ENCODE measurements at regions not wholly inside any gene's neighbourhood (a gene's known extent, or its start where the extent isn't known, plus 50 kb on each side); places are given as distances from the start of the nearest gene placed in this dataset.
A peak's percentile ranks its signal among the peaks of the same experiment; 100 is the strongest.
"Not testable (repeated sequence)": the region's sequence is repeated elsewhere in the genome, so short reads cannot be mapped to it uniquely, and the experiment has no call there.

- H3K4me3 Mint-ChIP-seq, result no peak overlapping the region
- ChIA-PET POLR2A (interaction anchor here (1.6 kb wide), 1 partner anchor 10 kb away, joined by 3 read pairs; no protein-coding TSS in a partner anchor), CTCF (no interaction called here)
- H3K27ac Mint-ChIP-seq, result no peak overlapping the region
- H3K36me3 Mint-ChIP-seq, result no peaks in the 10 kb centered on the region
- H3K9me3 Mint-ChIP-seq, result peaks cover 13% of the 10 kb centered on the region
- peaks cover 3% of the 10 kb centered on the region for H3K4me1 Mint-ChIP-seq (ENCODE audit: low read depth)
- intact Hi-C loops (cut with micrococcal nuclease), result no loop called here
- DNase-seq, result no peak
- peaks cover 9% of the 10 kb centered on the region for H3K27me3 Mint-ChIP-seq
Measured at GRCh38 chr7:92963566-92963965, 127.2 kb upstream of the CDK6 start.

GRCh38 chr7:92961961-92962360, 125.6 kb upstream of the CDK6 start:
- H3K27ac Mint-ChIP-seq, result no peak overlapping the region
- CTCF ChIA-PET, result no interaction called here
- peaks cover 13% of the 10 kb centered on the region for H3K27me3 Mint-ChIP-seq
- H3K4me3 Mint-ChIP-seq, result no peak overlapping the region
- no peak for DNase-seq
- intact Hi-C loops (cut with micrococcal nuclease), result no loop called here
- H3K9me3 Mint-ChIP-seq, result peaks cover 17% of the 10 kb centered on the region
- H3K36me3 Mint-ChIP-seq, result peaks cover 3% of the 10 kb centered on the region
- H3K4me1 Mint-ChIP-seq (ENCODE audit: low read depth), result peaks cover 13% of the 10 kb centered on the region
- POLR2A ChIA-PET, result no interaction called here

GRCh38 chr7:92956575-92956974, 120.2 kb upstream of the CDK6 start:
- Mint-ChIP-seq H3K36me3 (peaks cover 11% of the 10 kb centered on the region), H3K27me3 (peaks cover 13% of the 10 kb centered on the region), H3K4me1 (ENCODE audit: low read depth) (peaks cover 35% of the 10 kb centered on the region), H3K27ac (peak overlapping the region; percentile 38), H3K4me3 (no peak overlapping the region), H3K9me3 (peaks cover 26% of the 10 kb centered on the region)
- intact Hi-C loops (cut with micrococcal nuclease), result loop anchor here (2.0 to 5.0 kb wide), 2 partner anchors 80 to 161 kb away; partner anchors contain the start of gene SAMD9
- DNase-seq, result no peak
- ChIA-PET CTCF (no interaction called here), POLR2A (no interaction called here)

GRCh38 chr7:92955081-92955480, 118.7 kb upstream of the CDK6 start:
- intact Hi-C loops (cut with micrococcal nuclease), result loop anchor here (2.0 to 5.0 kb wide), 2 partner anchors 14 to 162 kb away; partner anchors contain the start of gene SAMD9
- H3K4me1 Mint-ChIP-seq (ENCODE audit: low read depth), result peaks cover 35% of the 10 kb centered on the region
- H3K27me3 Mint-ChIP-seq, result peaks cover 8% of the 10 kb centered on the region
- POLR2A ChIA-PET, result interaction anchor here (0.7 to 1.0 kb wide), 2 partner anchors 12 to 142 kb away, joined by 3 read pairs; no protein-coding TSS in a partner anchor
- H3K36me3 Mint-ChIP-seq, result peaks cover 11% of the 10 kb centered on the region
- peak; percentile 60 for DNase-seq
- H3K27ac Mint-ChIP-seq, result peak overlapping the region; percentile 76
- no peak overlapping the region for H3K4me3 Mint-ChIP-seq
- CTCF ChIA-PET, result interaction anchor here (1.7 kb wide), 1 partner anchor 50 kb away, joined by 12 read pairs; no protein-coding TSS in a partner anchor
- peaks cover 21% of the 10 kb centered on the region for H3K9me3 Mint-ChIP-seq

GRCh38 chr7:92953657-92954056, 117.3 kb upstream of the CDK6 start:
- ChIA-PET POLR2A (interaction anchor here (0.6 to 1.5 kb wide), 3 partner anchors 10 to 358 kb away, joined by 3 to 4 read pairs (median 4); no protein-coding TSS in a partner anchor), CTCF (interaction anchor here (0.6 to 1.7 kb wide), 2 partner anchors 49 to 778 kb away, joined by 4 to 12 read pairs; no protein-coding TSS in a partner anchor)
- Mint-ChIP-seq H3K4me3 (no peak overlapping the region), H3K27ac (peak overlapping the region; percentile 60), H3K27me3 (peaks cover 4% of the 10 kb centered on the region), H3K4me1 (ENCODE audit: low read depth) (peaks cover 35% of the 10 kb centered on the region), H3K36me3 (peaks cover 11% of the 10 kb centered on the region), H3K9me3 (peaks cover 14% of the 10 kb centered on the region)
- DNase-seq, result peak; percentile 31
- intact Hi-C loops (cut with micrococcal nuclease), result loop anchor here (1.0 to 5.0 kb wide), 4 partner anchors 15 to 321 kb away; no protein-coding TSS in a partner anchor

- no peak overlapping the region for H3K27ac Mint-ChIP-seq
- H3K4me3 Mint-ChIP-seq, result no peak overlapping the region
- ChIA-PET POLR2A (no interaction called here), CTCF (no interaction called here)
- no peaks in the 10 kb centered on the region for H3K36me3 Mint-ChIP-seq
- H3K4me1 Mint-ChIP-seq (ENCODE audit: low read depth), result peaks cover 9% of the 10 kb centered on the region
- no peaks in the 10 kb centered on the region for H3K9me3 Mint-ChIP-seq
- DNase-seq, result no peak
- intact Hi-C loops (cut with micrococcal nuclease), result loop anchor here (5.0 kb wide), 2 partner anchors 92 to 317 kb away; no protein-coding TSS in a partner anchor
- no peaks in the 10 kb centered on the region for H3K27me3 Mint-ChIP-seq
Measured at GRCh38 chr7:92949748-92950147, 113.4 kb upstream of the CDK6 start.

- no peak overlapping the region for H3K4me3 Mint-ChIP-seq
- no peak for DNase-seq
- ChIA-PET CTCF (no interaction called here), POLR2A (no interaction called here)
- intact Hi-C loops (cut with micrococcal nuclease), result no loop called here
- H3K27me3 Mint-ChIP-seq, result no peaks in the 10 kb centered on the region
- H3K36me3 Mint-ChIP-seq, result peaks cover 8% of the 10 kb centered on the region
- H3K4me1 Mint-ChIP-seq (ENCODE audit: low read depth), result peaks cover 4% of the 10 kb centered on the region
- no peak overlapping the region for H3K27ac Mint-ChIP-seq
- H3K9me3 Mint-ChIP-seq, result peaks cover 19% of the 10 kb centered on the region
Measured at GRCh38 chr7:92945840-92946239, 109.5 kb upstream of the CDK6 start.

GRCh38 chr7:92944633-92945032, 108.3 kb upstream of the CDK6 start:
- intact Hi-C loops (cut with micrococcal nuclease), result no loop called here
- Mint-ChIP-seq H3K4me1 (ENCODE audit: low read depth) (peaks cover 4% of the 10 kb centered on the region), H3K4me3 (no peak overlapping the region), H3K27ac (no peak overlapping the region), H3K36me3 (peaks cover 13% of the 10 kb centered on the region), H3K27me3 (no peaks in the 10 kb centered on the region), H3K9me3 (peaks cover 30% of the 10 kb centered on the region)
- CTCF ChIA-PET, result no interaction called here
- POLR2A ChIA-PET, result no interaction called here
- DNase-seq, result no peak

GRCh38 chr7:92942706-92943105, 106.3 kb upstream of the CDK6 start:
- peak; percentile 25 for DNase-seq
- POLR2A ChIA-PET, result interaction anchor here (1.2 to 1.7 kb wide), 2 partner anchors 12 to 38 kb away, joined by 3 read pairs; no protein-coding TSS in a partner anchor
- H3K27ac Mint-ChIP-seq; H3K4me1 Mint-ChIP-seq (ENCODE audit: low read depth); H3K27me3 Mint-ChIP-seq; H3K4me3 Mint-ChIP-seq; CTCF ChIA-PET; intact Hi-C loops (cut with micrococcal nuclease): not testable (repeated sequence)
- peaks cover 17% of the 10 kb centered on the region for H3K36me3 Mint-ChIP-seq
- H3K9me3 Mint-ChIP-seq, result peaks cover 41% of the 10 kb centered on the region

GRCh38 chr7:92939666-92940360, 103.4 kb upstream of the CDK6 start:
- ChIA-PET POLR2A (no interaction called here), CTCF (interaction anchor here (0.5 kb wide), 1 partner anchor 13 kb away, joined by 3 read pairs; no protein-coding TSS in a partner anchor)
- H3K27me3 Mint-ChIP-seq, result peaks cover 3% of the 10 kb centered on the region
- intact Hi-C loops (cut with micrococcal nuclease), result no loop called here
- peaks cover 41% of the 10 kb centered on the region for H3K9me3 Mint-ChIP-seq
- no peak overlapping the region for H3K4me3 Mint-ChIP-seq
- H3K4me1 Mint-ChIP-seq (ENCODE audit: low read depth), result peaks cover 4% of the 10 kb centered on the region
- H3K27ac Mint-ChIP-seq, result no peak overlapping the region
- DNase-seq, result no peak
- peaks cover 17% of the 10 kb centered on the region for H3K36me3 Mint-ChIP-seq

GRCh38 chr7:92934096-92934495, 97.7 kb upstream of the CDK6 start:
- Mint-ChIP-seq H3K36me3 (peaks cover 2% of the 10 kb centered on the region), H3K9me3 (peaks cover 23% of the 10 kb centered on the region), H3K27ac (no peak overlapping the region), H3K4me1 (ENCODE audit: low read depth) (no peaks in the 10 kb centered on the region), H3K4me3 (no peak overlapping the region), H3K27me3 (peaks cover 4% of the 10 kb centered on the region)
- no peak for DNase-seq
- intact Hi-C loops (cut with micrococcal nuclease), result no loop called here
- ChIA-PET CTCF (no interaction called here), POLR2A (no interaction called here)

- DNase-seq, result no peak
- intact Hi-C loops (cut with micrococcal nuclease), result no loop called here
- Mint-ChIP-seq H3K36me3 (peaks cover 2% of the 10 kb centered on the region), H3K9me3 (peaks cover 17% of the 10 kb centered on the region), H3K27me3 (peaks cover 4% of the 10 kb centered on the region), H3K4me1 (ENCODE audit: low read depth) (no peaks in the 10 kb centered on the region), H3K27ac (no peak overlapping the region), H3K4me3 (no peak overlapping the region)
- ChIA-PET POLR2A (no interaction called here), CTCF (no interaction called here)
Measured at GRCh38 chr7:92932450-92932849, 96.1 kb upstream of the CDK6 start.

GRCh38 chr7:92930404-92930803, 94.0 kb upstream of the CDK6 start:
- intact Hi-C loops (cut with micrococcal nuclease), result no loop called here
- no peak for DNase-seq
- Mint-ChIP-seq H3K4me1 (ENCODE audit: low read depth) (no peaks in the 10 kb centered on the region), H3K4me3 (no peak overlapping the region), H3K36me3 (peaks cover 2% of the 10 kb centered on the region), H3K27ac (no peak overlapping the region), H3K9me3 (peaks cover 17% of the 10 kb centered on the region), H3K27me3 (peaks cover 10% of the 10 kb centered on the region)
- ChIA-PET CTCF (no interaction called here), POLR2A (no interaction called here)
